Activated CD8-positive, alpha-beta T cell treated with anti-CD3 and anti-CD28 coated beads for 36 hours (primary cell): ENCODE measurements at regions not wholly inside any gene's neighbourhood (a gene's known extent, or its start where the extent isn't known, plus 50 kb on each side); places are given as distances from the start of the nearest gene placed in this dataset.

ENCODE experiments used
- ATAC-seq: fragments of 200-7000 bp; cut with Tn5 transposase; one replicate; pipeline ENCODE4 v1.10.0; 2021; ENCODE audit warnings: mild to moderate bottlenecking, moderate library complexity
- CTCF ChIA-PET: fragments of 350-600 bp; sonication (Branson Sonifier 250); formaldehyde crosslinking; loops from one replicate; lab custom pipeline; 2021; ENCODE audit warnings: antibody characterized with exemption; lab: Charles Lee
- POLR2A ChIA-PET: fragments of 350-600 bp; sonication (Branson Sonifier 250); formaldehyde crosslinking; loops from one replicate; lab custom pipeline; 2021; ENCODE audit warnings: antibody characterized with exemption; lab: Charles Lee
- DNase-seq: peaks from one replicate; pipeline ENCODE4 v3.0.0-alpha.2; 2020
- H3K27ac Mint-ChIP-seq: one replicate; pipeline ENCODE4 v1.8.0; 2021; ENCODE audit warnings: mild to moderate bottlenecking, mixed read lengths
- H3K27me3 Mint-ChIP-seq: one replicate; pipeline ENCODE4 v1.8.0; 2021; ENCODE audit warnings: mixed read lengths
- H3K36me3 Mint-ChIP-seq: one replicate; pipeline ENCODE4 v1.8.0; 2021; ENCODE audit warnings: low read depth, mixed read lengths
- H3K4me1 Mint-ChIP-seq: one replicate; pipeline ENCODE4 v1.8.0; 2021; ENCODE audit warnings: low read depth, mixed read lengths
- H3K4me3 Mint-ChIP-seq: one replicate; pipeline ENCODE4 v1.8.0; 2021; ENCODE audit warnings: mild to moderate bottlenecking, moderate library complexity, mixed read lengths
- H3K9me3 Mint-ChIP-seq: one replicate; pipeline ENCODE4 v1.8.0; 2021; ENCODE audit warnings: mixed read lengths
- intact Hi-C: fragments of 100-400 bp; cut with micrococcal nuclease; formaldehyde crosslinking; loops from one replicate; pipeline ENCODE4 v1.10.0; 2022
- TF ChIP-seq, protein P1 (sequence below): fragments of 200-600 bp; IDR thresholded peaks from one replicate; pipeline ENCODE4 v1.8.0; 2022; ENCODE audit warnings: antibody characterized with exemption, mild to moderate bottlenecking

DNA sequence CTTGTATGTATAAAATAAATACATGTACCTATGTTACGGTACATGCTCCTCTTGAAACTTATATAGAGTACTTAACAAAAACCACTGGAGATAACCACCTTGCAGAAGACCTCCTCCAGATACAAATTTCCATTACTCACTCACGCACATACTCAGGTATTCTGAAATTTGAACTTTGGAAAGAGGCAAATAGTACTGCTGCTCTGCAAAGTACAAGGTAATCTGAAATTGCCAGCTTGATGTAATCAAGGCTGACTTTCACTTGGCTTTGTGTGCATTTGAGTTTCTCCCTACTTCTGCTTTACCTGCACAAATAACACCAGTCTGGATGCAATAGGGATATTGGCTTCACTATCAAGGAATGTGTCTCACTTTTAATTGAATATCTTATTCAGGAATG is 123.6 kb downstream of the FOXA2 start:
- ChIA-PET POLR2A (no interaction called here), CTCF (no interaction called here)
- H3K9me3 Mint-ChIP-seq = no peaks in the 10 kb centered on the region
- TF ChIP-seq, protein P1, sequence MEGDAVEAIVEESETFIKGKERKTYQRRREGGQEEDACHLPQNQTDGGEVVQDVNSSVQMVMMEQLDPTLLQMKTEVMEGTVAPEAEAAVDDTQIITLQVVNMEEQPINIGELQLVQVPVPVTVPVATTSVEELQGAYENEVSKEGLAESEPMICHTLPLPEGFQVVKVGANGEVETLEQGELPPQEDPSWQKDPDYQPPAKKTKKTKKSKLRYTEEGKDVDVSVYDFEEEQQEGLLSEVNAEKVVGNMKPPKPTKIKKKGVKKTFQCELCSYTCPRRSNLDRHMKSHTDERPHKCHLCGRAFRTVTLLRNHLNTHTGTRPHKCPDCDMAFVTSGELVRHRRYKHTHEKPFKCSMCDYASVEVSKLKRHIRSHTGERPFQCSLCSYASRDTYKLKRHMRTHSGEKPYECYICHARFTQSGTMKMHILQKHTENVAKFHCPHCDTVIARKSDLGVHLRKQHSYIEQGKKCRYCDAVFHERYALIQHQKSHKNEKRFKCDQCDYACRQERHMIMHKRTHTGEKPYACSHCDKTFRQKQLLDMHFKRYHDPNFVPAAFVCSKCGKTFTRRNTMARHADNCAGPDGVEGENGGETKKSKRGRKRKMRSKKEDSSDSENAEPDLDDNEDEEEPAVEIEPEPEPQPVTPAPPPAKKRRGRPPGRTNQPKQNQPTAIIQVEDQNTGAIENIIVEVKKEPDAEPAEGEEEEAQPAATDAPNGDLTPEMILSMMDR = no peak
- H3K27me3 Mint-ChIP-seq = peaks cover 3% of the 10 kb centered on the region
- no peak for DNase-seq
- ATAC-seq = no peak
- intact Hi-C loops = no loop called here
- no peak overlapping the region for H3K4me3 Mint-ChIP-seq
- H3K27ac Mint-ChIP-seq = no peak overlapping the region
- H3K4me1 Mint-ChIP-seq = no peaks in the 10 kb centered on the region
- no peaks in the 10 kb centered on the region for H3K36me3 Mint-ChIP-seq

DNA sequence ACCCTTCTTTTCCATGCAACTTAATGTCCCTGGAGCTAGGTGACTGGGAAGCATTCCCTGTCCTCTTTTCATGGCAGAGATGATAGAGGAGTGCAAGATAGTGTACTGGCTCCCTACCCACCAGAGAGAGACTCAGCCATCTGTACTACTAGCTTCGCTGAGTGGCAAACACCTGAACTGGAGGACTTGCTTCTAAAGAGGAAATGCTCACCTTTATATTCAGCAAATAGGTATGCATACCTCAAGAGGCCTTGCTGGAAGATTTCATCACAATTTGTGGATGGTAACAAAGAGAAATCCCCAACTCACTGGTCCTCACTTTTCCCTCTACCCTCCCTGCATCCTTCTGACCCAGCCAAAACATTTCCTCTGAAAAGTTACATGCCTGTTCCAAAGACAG is 124.1 kb downstream of the FOXA2 start:
- no peak for DNase-seq
- Mint-ChIP-seq H3K27ac (no peak overlapping the region), H3K9me3 (no peaks in the 10 kb centered on the region), H3K27me3 (peaks cover 3% of the 10 kb centered on the region), H3K36me3 (no peaks in the 10 kb centered on the region), H3K4me1 (no peaks in the 10 kb centered on the region), H3K4me3 (no peak overlapping the region)
- POLR2A ChIA-PET = no interaction called here
- TF ChIP-seq, protein P1 = no peak
- no peak for ATAC-seq
- intact Hi-C loops = no loop called here
- CTCF ChIA-PET = no interaction called here

DNA sequence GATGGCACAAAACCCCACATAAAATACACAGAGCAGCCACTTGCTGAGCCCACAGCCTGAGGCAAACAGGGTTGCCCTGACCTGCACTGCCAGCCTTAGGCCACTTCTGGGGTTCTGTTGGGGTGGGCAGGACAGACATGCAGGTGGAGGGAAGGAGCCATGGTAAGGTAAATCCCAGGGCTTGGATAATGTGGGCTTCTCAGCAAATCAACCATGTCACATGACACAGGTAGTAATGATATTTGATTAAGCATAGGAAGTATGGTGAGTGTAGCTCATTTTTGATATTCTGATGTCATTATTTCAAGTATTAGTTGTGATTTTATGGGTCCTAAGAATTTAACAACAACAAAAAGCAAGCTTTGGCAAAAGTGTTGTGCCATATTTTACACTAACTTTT is 124.6 kb downstream of the FOXA2 start:
- ATAC-seq = no peak
- no peaks in the 10 kb centered on the region for H3K4me1 Mint-ChIP-seq
- H3K27ac Mint-ChIP-seq = no peak overlapping the region
- no peak for DNase-seq
- TF ChIP-seq, protein P1 = no peak
- H3K4me3 Mint-ChIP-seq = no peak overlapping the region
- H3K9me3 Mint-ChIP-seq = no peaks in the 10 kb centered on the region
- no peaks in the 10 kb centered on the region for H3K36me3 Mint-ChIP-seq
- intact Hi-C loops = no loop called here
- CTCF ChIA-PET = no interaction called here
- peaks cover 3% of the 10 kb centered on the region for H3K27me3 Mint-ChIP-seq
- POLR2A ChIA-PET = no interaction called here

DNA sequence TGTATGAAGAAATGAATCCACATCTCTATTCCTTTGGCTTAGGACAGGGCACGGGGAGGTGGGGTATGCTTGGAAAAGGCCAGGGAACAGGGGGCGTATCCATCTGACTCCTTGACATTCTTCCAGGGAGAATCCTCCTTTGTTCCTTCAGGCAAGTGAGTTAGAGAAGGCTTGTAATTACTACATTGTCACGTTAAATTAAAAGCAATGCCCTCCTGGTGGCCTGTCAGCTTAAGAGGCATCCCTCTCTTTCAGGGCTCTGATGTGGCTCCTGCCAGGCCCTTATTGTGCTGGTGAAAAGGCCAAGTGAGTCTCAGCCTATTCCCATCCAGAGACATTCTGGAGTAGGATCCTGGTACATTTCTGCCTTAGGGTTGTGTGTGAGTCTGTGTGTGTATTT is 128.3 kb downstream of the FOXA2 start:
- Mint-ChIP-seq H3K4me3 (no peak overlapping the region), H3K27ac (no peak overlapping the region), H3K27me3 (peaks cover 3% of the 10 kb centered on the region), H3K4me1 (no peaks in the 10 kb centered on the region), H3K9me3 (no peaks in the 10 kb centered on the region), H3K36me3 (no peaks in the 10 kb centered on the region)
- DNase-seq (no peak), ATAC-seq (no peak)
- TF ChIP-seq, protein P1 = no peak
- intact Hi-C loops = no loop called here
- POLR2A ChIA-PET = no interaction called here
- CTCF ChIA-PET = no interaction called here

DNA sequence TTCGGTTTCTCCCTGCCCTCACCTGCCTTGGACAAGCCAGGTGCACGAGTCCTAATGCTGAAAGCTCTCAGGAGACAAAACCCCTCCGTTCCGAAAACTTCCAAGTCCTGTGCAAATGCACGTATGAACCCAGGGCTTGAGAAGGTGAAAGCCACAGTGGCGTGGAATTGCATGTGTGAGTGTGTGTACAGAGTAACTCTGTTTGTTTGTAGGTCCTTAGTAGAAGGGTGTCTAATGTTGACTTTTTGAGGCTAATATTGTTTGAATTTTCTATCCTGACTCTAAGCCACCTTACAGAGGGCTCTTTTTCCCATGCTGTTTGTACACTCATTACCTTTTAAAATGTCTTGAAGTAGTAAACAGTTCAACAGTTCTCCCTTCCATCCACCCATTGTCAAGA is 129.1 kb downstream of the FOXA2 start:
- Mint-ChIP-seq H3K27ac (no peak overlapping the region), H3K36me3 (no peaks in the 10 kb centered on the region), H3K27me3 (peaks cover 2% of the 10 kb centered on the region), H3K4me1 (no peaks in the 10 kb centered on the region), H3K9me3 (no peaks in the 10 kb centered on the region), H3K4me3 (no peak overlapping the region)
- ATAC-seq (no peak), DNase-seq (no peak)
- TF ChIP-seq, protein P1 = no peak
- CTCF ChIA-PET = no interaction called here
- POLR2A ChIA-PET = no interaction called here
- intact Hi-C loops = no loop called here
